SK-N-SH (cell line): ENCODE measurements at regions not wholly inside any gene's neighbourhood (a gene's known extent, or its start where the extent isn't known, plus 50 kb on each side); places are given as distances from the start of the nearest gene placed in this dataset.

ENCODE experiments used
- CTCF ChIA-PET: fragments of 300-600, 350-600 bp; formaldehyde crosslinking; extraction: SDS; loops from one replicate; lab custom pipeline; 2021; lab: Yijun Ruan, JAX
- POLR2A ChIA-PET: fragments of 350-600 bp; sonication (Branson Sonifier 250); formaldehyde crosslinking; extraction: SDS; loops from one replicate; lab custom pipeline; 2020; ENCODE audit warnings: antibody characterized with exemption, inconsistent platforms; lab: Yijun Ruan, JAX
- DNase-seq: peaks from one replicate; pipeline ENCODE4 v3.0.0; 2012
- H2AFZ ChIP-seq: fragments of 200-600 bp; sonication (generic); 2 replicates; pipeline ENCODE4 v1.8.1; 2016; ENCODE audit warnings: antibody characterized with exemption, mild to moderate bottlenecking, low read depth
- H3F3A ChIP-seq: fragments of 200-600 bp; sonication (generic); replicated peaks from 2 replicates; pipeline ENCODE3; 2016; ENCODE audit warnings: antibody characterized with exemption, mild to moderate bottlenecking; ENCODE audit not compliant: insufficient read depth
- H3K27ac ChIP-seq, 2 experiments: fragments of 200-500 bp in 1 of 2; fragments of 200-600 bp in 1 of 2; sonication (Bioruptor generic) in 1 of 2; sonication (generic), shearing (Covaris generic) in 1 of 2; 2 replicates each; pipeline versions ENCODE4 v1.5.1 to v1.6.1; 2014 to 2016; ENCODE audit warnings: low read depth in 2 of 2, inconsistent platforms in 1 of 2, low read length in 1 of 2, mild to moderate bottlenecking in 1 of 2, mixed read lengths in 1 of 2
- H3K27me3 ChIP-seq: fragments of 200-600 bp; sonication (generic), shearing (Covaris generic); 2 replicates; pipeline ENCODE4 v1.6.1; 2016; ENCODE audit warnings: mixed run types; ENCODE audit not compliant: insufficient read depth
- H3K36me3 ChIP-seq, 2 experiments: fragments of 200-500 bp in 1 of 2; fragments of 200-600 bp in 1 of 2; sonication (Bioruptor generic) in 1 of 2; sonication (generic) in 1 of 2; replicated peaks in 1 of 2; 2 replicates each; pipeline versions ENCODE3 to v1.5.1; 2014 to 2016; ENCODE audit warnings: low read length in 1 of 2, mild to moderate bottlenecking in 1 of 2; ENCODE audit not compliant: insufficient read depth in 2 of 2, control insufficient read depth in 1 of 2
- H3K4me1 ChIP-seq, 2 experiments: fragments of 200-500 bp in 1 of 2; fragments of 200-600 bp in 1 of 2; sonication (Bioruptor generic) in 1 of 2; sonication (generic), shearing (Covaris generic) in 1 of 2; 2 replicates each; pipeline versions ENCODE4 v1.5.1 to v1.6.1; 2014 to 2016; ENCODE audit warnings: low read depth in 1 of 2, low read length in 1 of 2, mixed run types in 1 of 2; ENCODE audit not compliant: insufficient read depth in 2 of 2, control insufficient read depth in 1 of 2
- H3K4me2 ChIP-seq: fragments of 200-600 bp; sonication (generic), shearing (Covaris generic); 2 replicates; pipeline ENCODE4 v1.6.1; 2017; ENCODE audit warnings: mixed run types
- H3K4me3 ChIP-seq, 2 experiments: fragments of 200-500 bp in 1 of 2; fragments of 200-600 bp in 1 of 2; sonication (Bioruptor generic) in 1 of 2; sonication (generic), shearing (Covaris generic) in 1 of 2; 2 replicates each; pipeline versions ENCODE4 v1.5.1 to v1.8.1; 2014 to 2016; ENCODE audit warnings: low read depth in 2 of 2, inconsistent platforms in 1 of 2, low read length in 1 of 2, mild to moderate bottlenecking in 1 of 2, mixed read lengths in 1 of 2, moderate library complexity in 1 of 2
- H3K79me2 ChIP-seq: fragments of 200-600 bp; sonication (generic); 2 replicates; pipeline ENCODE4 v1.8.1; 2017; ENCODE audit warnings: mild to moderate bottlenecking; ENCODE audit not compliant: insufficient read depth
- H3K9ac ChIP-seq: fragments of 200-600 bp; sonication (generic); 2 replicates; pipeline ENCODE4 v1.6.1; 2017; ENCODE audit warnings: mixed run types
- H3K9me2 ChIP-seq: fragments of 200-600 bp; sonication (generic); 2 replicates; pipeline ENCODE4 v1.6.1; 2017; ENCODE audit warnings: mixed run types
- H3K9me3 ChIP-seq: fragments of 200-600 bp; sonication (generic); 2 replicates; pipeline ENCODE4 v1.6.1; 2017; ENCODE audit warnings: mixed run types, mild to moderate bottlenecking, moderate library complexity
- H4K20me1 ChIP-seq: fragments of 200-600 bp; sonication (generic); 2 replicates; pipeline ENCODE4 v1.6.1; 2017; ENCODE audit warnings: mild to moderate bottlenecking, mixed run types; ENCODE audit not compliant: insufficient read depth
- FOSL2 ChIP-seq: IDR thresholded peaks from 2 replicates; pipeline ENCODE4 v1.4.0; 2012; ENCODE audit warnings: low read depth, mild to moderate bottlenecking, moderate library complexity, borderline replicate concordance
- GATA2 ChIP-seq: sonication (generic); formaldehyde crosslinking; IDR thresholded peaks from 2 replicates; pipeline ENCODE4 v1.5.0; 2020; ENCODE audit warnings: mild to moderate bottlenecking, missing genetic modification reagents
- MEF2A ChIP-seq: IDR thresholded peaks from 2 replicates; pipeline ENCODE4 v1.4.0; 2012; ENCODE audit warnings: low read depth, borderline replicate concordance
- NRF1 ChIP-seq: IDR thresholded peaks from 2 replicates; pipeline ENCODE4 v1.6.1; 2012; ENCODE audit warnings: low read depth, mild to moderate bottlenecking, low read length
- POLR2AphosphoS5 ChIP-seq: IDR thresholded peaks from 2 replicates; pipeline ENCODE4 v1.6.1; 2012; ENCODE audit warnings: low read depth, low read length
- RAD21 ChIP-seq: IDR thresholded peaks from 2 replicates; pipeline ENCODE4 v1.6.1; 2012; ENCODE audit warnings: mild to moderate bottlenecking, low read length
- REST ChIP-seq: IDR thresholded peaks from 2 replicates; pipeline ENCODE4 v1.6.1; 2012; ENCODE audit warnings: mild to moderate bottlenecking, low read depth, low read length, moderate library complexity
- RFX5 ChIP-seq: IDR thresholded peaks from 2 replicates; pipeline ENCODE4 v1.6.1; 2012; ENCODE audit warnings: mild to moderate bottlenecking, improper control_type of control experiment, low read length
- SIN3A ChIP-seq: IDR thresholded peaks from 2 replicates; pipeline ENCODE4 v1.6.1; 2012; ENCODE audit warnings: low read depth, mild to moderate bottlenecking, low read length, moderate library complexity, borderline replicate concordance
- SMC3 ChIP-seq: IDR thresholded peaks from 2 replicates; pipeline ENCODE4 v1.6.1; 2012; ENCODE audit warnings: low read depth, low read length, improper control_type of control experiment
- TAF1 ChIP-seq: IDR thresholded peaks from 2 replicates; pipeline ENCODE4 v1.6.1; 2012; ENCODE audit warnings: low read depth, mild to moderate bottlenecking, low read length, moderate library complexity, borderline replicate concordance
- ZBTB33 ChIP-seq: IDR thresholded peaks from 2 replicates; pipeline ENCODE4 v1.4.0; 2012; ENCODE audit warnings: low read depth, borderline replicate concordance
- WGBS: methylation state at CpG from one replicate; pipeline ENCODE4 v1.1.6; 2017; ENCODE audit warnings: low lambda C conversion rate; 5-methylcytosine and 5-hydroxymethylcytosine counted together

- H4K20me1 ChIP-seq = no peaks in the 10 kb centered on the region
- H3K4me3 ChIP-seq = no peak overlapping the region
- H3K4me2 ChIP-seq = no peak overlapping the region
- no peaks in the 10 kb centered on the region for H3K79me2 ChIP-seq
- TF ChIP-seq TAF1 = no peak
- TF ChIP-seq RAD21 = no peak
- TF ChIP-seq ZBTB33 = no peak
- no peak for TF ChIP-seq SMC3
- no peak for TF ChIP-seq REST
- TF ChIP-seq FOSL2 = no peak
- no peak for TF ChIP-seq RFX5
- TF ChIP-seq MEF2A = no peak
- no peak for TF ChIP-seq POLR2AphosphoS5
- TF ChIP-seq SIN3A = no peak
- TF ChIP-seq NRF1 = no peak
- no peak for TF ChIP-seq GATA2 (CRISPR knock-in tag)
- no peaks in the 10 kb centered on the region for H3K36me3 ChIP-seq
- no peak overlapping the region for H3K9ac ChIP-seq
- no peak overlapping the region for H3K27ac ChIP-seq
- H3F3A ChIP-seq = no peaks in the 10 kb centered on the region
- no peak for DNase-seq
- no peaks in the 10 kb centered on the region for H3K9me3 ChIP-seq
- H2AFZ ChIP-seq = no peak overlapping the region
- H3K9me2 ChIP-seq = no peaks in the 10 kb centered on the region
- POLR2A ChIA-PET = no interaction called here
- WGBS = 37% methylated on average over 3 of the region's 3 CpGs
- peaks cover 0 to 8% of the 10 kb centered on the region in 2 experiments; a peak in 1 of 4 replicates for H3K4me1 ChIP-seq
- peaks cover 4% of the 10 kb centered on the region for H3K27me3 ChIP-seq
- CTCF ChIA-PET = interaction anchor here (0.9 to 1.4 kb wide), 2 partner anchors 11 to 53 kb away, joined by 3 read pairs; no protein-coding TSS in a partner anchor
Measured at GRCh38 chr7:35571611-35572240, 123.2 kb downstream of the HERPUD2 start.
